GM18505 (cell line): ENCODE measurements at regions not wholly inside any gene's neighbourhood (a gene's known extent, or its start where the extent isn't known, plus 50 kb on each side); places are given as distances from the start of the nearest gene placed in this dataset.

ENCODE experiments used
- ATAC-seq: cut with Tn5 transposase; IDR thresholded peaks from one replicate; pipeline ENCODE4 v1.9.1; 2021; ENCODE audit not compliant: unreplicated experiment
- POLR2A ChIP-seq: IDR thresholded peaks from 4 replicates; pipeline ENCODE4 v1.6.1; 2011; ENCODE audit warnings: borderline replicate concordance; ENCODE audit not compliant: insufficient read depth, insufficient read length; ENCODE audit errors: extremely low read depth

GRCh38 chr7:17206349-17206905, 92.0 kb upstream of the AHR start:
- TF ChIP-seq POLR2A = no peak

GRCh38 chr7:17207220-17207619, 91.2 kb upstream of the AHR start:
- TF ChIP-seq POLR2A = no peak
- ATAC-seq = no peak

More at GRCh38 chr7:17206349-17206905, 92.0 kb upstream of the AHR start:
- ATAC-seq = no peak

- ATAC-seq = no peak
- TF ChIP-seq POLR2A = no peak
These were observed 89.4 kb upstream of the AHR start for GRCh38 chr7:17209101-17209500.

GRCh38 chr7:17211307-17211836, 87.1 kb upstream of the AHR start:
- no peak for TF ChIP-seq POLR2A
- ATAC-seq = no peak

GRCh38 chr7:17212188-17212587, 86.3 kb upstream of the AHR start:
- no peak for ATAC-seq
- no peak for TF ChIP-seq POLR2A

- no peak for TF ChIP-seq POLR2A
- ATAC-seq = no peak
These were observed 70.5 kb upstream of the AHR start for GRCh38 chr7:17227766-17228490.

- TF ChIP-seq POLR2A = no peak
- ATAC-seq = no peak
These were observed 69.2 kb upstream of the AHR start for GRCh38 chr7:17229228-17229627.

- no peak for TF ChIP-seq POLR2A
These were observed 68.2 kb upstream of the AHR start for GRCh38 chr7:17230099-17230807.

GRCh38 chr7:17233603-17234002, 64.8 kb upstream of the AHR start:
- no peak for TF ChIP-seq POLR2A
- ATAC-seq = no peak

More at GRCh38 chr7:17230099-17230807, 68.2 kb upstream of the AHR start:
- no peak for ATAC-seq

GRCh38 chr7:17234030-17234397, 64.4 kb upstream of the AHR start:
- ATAC-seq = peak; percentile 50
- TF ChIP-seq POLR2A = peak; percentile 37

GRCh38 chr7:17234398-17235031, 63.9 kb upstream of the AHR start:
- peak; percentile 98 for ATAC-seq
- TF ChIP-seq POLR2A = no peak

- TF ChIP-seq POLR2A = no peak
- ATAC-seq = no peak
These were observed 62.3 kb upstream of the AHR start for GRCh38 chr7:17236171-17236570.

- TF ChIP-seq POLR2A = no peak
- no peak for ATAC-seq
These were observed 61.8 kb upstream of the AHR start for GRCh38 chr7:17236603-17237002.

- TF ChIP-seq POLR2A = no peak
- ATAC-seq = no peak
These were observed 59.4 kb upstream of the AHR start for GRCh38 chr7:17239046-17239445.
